ENCODE measurements at regions not wholly inside any gene's neighbourhood (a gene's known extent, or its start where the extent isn't known, plus 50 kb on each side); places are given as distances from the start of the nearest gene placed in this dataset.

DNA sequence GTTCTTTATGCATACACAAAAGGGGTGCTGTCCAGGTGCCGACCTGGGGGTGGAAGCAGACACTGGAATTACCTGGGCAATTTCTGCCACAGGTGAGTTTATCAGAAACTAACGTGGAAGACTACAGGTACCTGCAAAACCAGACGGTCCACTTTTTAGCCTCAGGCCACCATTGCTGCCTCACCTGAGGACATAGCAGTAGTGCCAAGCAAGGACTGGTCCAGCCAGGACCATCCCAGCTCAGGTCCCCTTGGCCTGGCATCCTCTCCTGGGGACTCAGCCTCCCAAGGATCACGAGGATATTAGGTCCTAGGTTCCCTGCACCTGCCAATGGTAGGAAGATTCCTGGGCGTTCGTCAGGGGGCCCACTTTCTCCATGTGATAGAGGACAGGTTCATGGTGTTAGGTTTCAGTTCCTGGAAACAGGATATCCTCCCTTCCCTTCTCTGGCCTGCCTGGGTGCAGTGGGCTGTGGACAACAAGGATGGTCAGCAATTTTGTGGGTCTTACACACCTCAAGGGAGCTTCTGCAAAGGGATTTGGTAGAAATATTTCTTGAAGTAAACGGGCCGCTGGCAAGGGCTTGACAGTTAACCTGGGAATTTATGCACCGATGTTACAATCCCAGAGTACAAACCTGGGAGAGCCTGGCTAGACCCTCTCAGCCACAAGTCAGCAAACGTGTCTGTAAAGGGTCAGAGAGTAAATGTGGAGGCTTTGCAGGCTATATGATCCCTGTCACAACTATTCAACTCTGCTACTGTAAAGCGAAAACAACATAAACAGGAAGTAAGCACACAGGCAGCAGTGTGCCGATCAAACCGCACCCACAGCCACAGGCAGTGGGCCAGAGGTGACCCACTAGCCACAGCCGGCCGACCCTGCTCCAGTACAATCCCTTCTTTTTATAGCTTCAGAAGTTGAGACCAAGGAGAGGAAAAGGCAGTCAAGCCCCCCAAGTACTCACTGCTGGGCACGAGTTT lies 71.4 kb upstream of the RAB4A start:
- no peak for DNase-seq (ENCODE audit: low spot score)
- TF ChIP-seq, protein P1, sequence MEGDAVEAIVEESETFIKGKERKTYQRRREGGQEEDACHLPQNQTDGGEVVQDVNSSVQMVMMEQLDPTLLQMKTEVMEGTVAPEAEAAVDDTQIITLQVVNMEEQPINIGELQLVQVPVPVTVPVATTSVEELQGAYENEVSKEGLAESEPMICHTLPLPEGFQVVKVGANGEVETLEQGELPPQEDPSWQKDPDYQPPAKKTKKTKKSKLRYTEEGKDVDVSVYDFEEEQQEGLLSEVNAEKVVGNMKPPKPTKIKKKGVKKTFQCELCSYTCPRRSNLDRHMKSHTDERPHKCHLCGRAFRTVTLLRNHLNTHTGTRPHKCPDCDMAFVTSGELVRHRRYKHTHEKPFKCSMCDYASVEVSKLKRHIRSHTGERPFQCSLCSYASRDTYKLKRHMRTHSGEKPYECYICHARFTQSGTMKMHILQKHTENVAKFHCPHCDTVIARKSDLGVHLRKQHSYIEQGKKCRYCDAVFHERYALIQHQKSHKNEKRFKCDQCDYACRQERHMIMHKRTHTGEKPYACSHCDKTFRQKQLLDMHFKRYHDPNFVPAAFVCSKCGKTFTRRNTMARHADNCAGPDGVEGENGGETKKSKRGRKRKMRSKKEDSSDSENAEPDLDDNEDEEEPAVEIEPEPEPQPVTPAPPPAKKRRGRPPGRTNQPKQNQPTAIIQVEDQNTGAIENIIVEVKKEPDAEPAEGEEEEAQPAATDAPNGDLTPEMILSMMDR (IDR thresholded peaks at IDR 0.05; ENCODE audit: unreplicated experiment): no peak
- Mint-ChIP-seq H3K9me3 (ENCODE audit: unreplicated experiment) (no peaks in the 10 kb centered on the region), H3K27ac (ENCODE audit: unreplicated experiment) (no peak overlapping the region), H3K36me3 (ENCODE audit: low read depth, unreplicated experiment) (no peaks in the 10 kb centered on the region), H3K4me1 (ENCODE audit: unreplicated experiment) (peaks cover 14% of the 10 kb centered on the region), H3K4me3 (ENCODE audit: unreplicated experiment) (no peak overlapping the region), H3K27me3 (ENCODE audit: unreplicated experiment) (peaks cover 2% of the 10 kb centered on the region)

DNA sequence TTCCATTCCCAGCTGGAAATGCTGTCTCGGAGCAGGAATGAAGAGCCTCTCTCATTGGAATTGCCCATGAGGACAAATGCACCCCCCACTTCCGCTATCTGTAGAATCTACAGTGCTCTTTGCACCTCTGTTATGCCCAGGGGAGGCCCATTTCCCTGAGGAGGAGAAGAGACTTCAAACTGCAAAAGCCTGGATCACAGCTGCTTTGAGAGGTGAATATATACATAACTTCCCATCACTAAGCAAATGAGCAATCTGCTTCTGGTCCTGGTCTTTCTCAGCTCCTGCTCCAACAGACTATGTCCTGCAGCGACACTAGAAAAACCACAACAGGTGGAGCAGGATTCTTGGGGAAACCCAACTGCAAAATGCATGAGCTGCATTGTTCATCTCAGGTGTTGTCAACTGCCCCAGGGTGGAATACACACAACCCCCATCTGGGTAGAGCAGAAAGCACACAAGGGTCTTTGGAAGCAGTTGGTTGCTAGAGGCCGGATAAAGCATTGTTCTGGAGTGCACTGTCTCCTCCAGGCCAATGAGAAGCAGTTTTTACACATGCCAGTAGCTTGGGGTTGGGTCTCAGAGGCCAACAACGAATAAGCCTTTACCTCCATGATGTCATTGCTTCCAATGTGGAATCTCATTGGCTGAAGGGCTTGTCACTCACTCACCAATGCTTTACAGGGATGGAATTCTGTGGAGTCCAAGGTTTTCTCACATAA lies 67.7 kb upstream of the RAB4A start:
- Mint-ChIP-seq H3K4me3 (ENCODE audit: unreplicated experiment) (no peak overlapping the region), H3K4me1 (ENCODE audit: unreplicated experiment) (peaks cover 21% of the 10 kb centered on the region), H3K9me3 (ENCODE audit: unreplicated experiment) (no peaks in the 10 kb centered on the region), H3K27me3 (ENCODE audit: unreplicated experiment) (peaks cover 2% of the 10 kb centered on the region), H3K36me3 (ENCODE audit: low read depth, unreplicated experiment) (no peaks in the 10 kb centered on the region), H3K27ac (ENCODE audit: unreplicated experiment) (no peak overlapping the region)
- TF ChIP-seq, protein P1 (IDR thresholded peaks at IDR 0.05; ENCODE audit: unreplicated experiment): no peak
- DNase-seq (ENCODE audit: low spot score): peak; percentile 55

DNA sequence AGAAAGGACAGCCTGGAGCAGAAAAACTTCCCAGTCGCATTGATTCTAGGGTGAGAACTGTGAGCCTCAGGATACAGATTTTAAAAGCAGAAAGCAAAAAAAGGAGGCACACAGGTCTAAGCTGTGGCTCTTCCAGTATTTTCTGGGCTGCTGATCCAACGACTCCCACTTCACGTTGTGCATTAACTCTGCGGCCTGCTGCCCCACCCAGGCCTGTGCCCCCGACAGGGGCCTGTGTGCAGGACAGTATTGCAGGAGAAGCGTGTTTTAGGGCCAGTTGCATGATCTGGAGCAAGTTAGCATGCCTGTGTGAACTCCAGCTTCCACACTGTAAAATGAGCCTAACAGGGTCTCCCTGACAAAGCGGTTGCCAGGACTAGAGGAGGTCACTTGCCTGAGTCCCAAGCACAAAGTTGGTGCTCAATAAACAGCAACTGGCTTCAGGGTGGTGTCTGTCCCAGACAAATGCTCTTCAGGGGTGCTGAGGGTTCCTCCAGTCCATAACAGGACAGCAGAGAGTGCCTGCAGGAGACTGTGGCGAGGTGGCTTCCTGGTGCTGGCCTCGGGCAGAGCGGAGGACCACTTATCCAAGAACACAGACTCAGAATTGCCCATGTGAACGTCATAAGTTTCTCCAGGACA lies 66.8 kb upstream of the RAB4A start:
- Mint-ChIP-seq H3K27ac (ENCODE audit: unreplicated experiment) (no peak overlapping the region), H3K4me1 (ENCODE audit: unreplicated experiment) (peaks cover 21% of the 10 kb centered on the region), H3K36me3 (ENCODE audit: low read depth, unreplicated experiment) (no peaks in the 10 kb centered on the region), H3K27me3 (ENCODE audit: unreplicated experiment) (peaks cover 2% of the 10 kb centered on the region), H3K9me3 (ENCODE audit: unreplicated experiment) (no peaks in the 10 kb centered on the region), H3K4me3 (ENCODE audit: unreplicated experiment) (no peak overlapping the region)
- TF ChIP-seq, protein P1 (IDR thresholded peaks at IDR 0.05; ENCODE audit: unreplicated experiment): no peak
- no peak for DNase-seq (ENCODE audit: low spot score)

DNA sequence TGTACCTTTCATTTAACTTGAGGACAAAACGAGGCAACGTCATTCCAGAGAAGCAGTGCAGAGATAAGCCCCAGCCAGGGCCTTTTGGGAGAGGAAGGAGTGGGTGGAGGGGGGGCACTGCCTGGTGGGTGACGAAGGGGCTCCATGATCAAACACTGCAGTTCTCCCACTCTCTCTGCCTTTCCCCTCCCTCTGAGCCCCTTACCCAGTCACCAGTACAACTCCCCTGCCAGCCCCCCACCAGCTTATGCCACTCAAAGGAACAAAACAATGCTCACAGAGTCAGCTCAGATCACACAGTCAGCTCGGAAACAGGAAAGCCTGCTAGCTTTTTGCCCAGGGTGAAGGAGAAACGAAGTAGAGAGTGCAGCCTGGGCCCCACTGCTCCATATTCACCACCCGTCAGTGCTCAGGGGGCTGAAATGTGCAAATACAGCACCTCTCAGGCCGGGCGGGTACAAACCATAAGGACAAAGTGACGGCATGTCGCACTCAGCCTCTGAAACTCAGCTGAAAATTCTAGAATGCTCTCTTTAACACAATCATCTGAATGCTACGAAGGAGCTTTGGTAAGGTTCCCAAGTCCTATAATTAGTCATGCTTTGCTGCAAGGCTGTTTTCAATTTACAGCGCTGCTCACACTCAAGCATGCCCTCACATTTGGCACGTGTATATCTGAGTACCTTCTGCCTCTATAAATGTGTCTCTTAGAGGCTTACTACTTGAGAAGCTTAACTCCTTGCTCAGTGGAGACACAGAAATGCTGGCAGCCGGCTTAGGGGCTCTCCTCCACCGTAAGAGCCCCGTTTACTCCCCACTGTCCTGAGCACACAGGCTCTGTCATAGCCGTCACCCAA lies 65.8 kb upstream of the RAB4A start:
- DNase-seq (ENCODE audit: low spot score): peak; percentile 9
- Mint-ChIP-seq H3K4me1 (ENCODE audit: unreplicated experiment) (peaks cover 12% of the 10 kb centered on the region), H3K27me3 (ENCODE audit: unreplicated experiment) (peaks cover 2% of the 10 kb centered on the region), H3K9me3 (ENCODE audit: unreplicated experiment) (no peaks in the 10 kb centered on the region), H3K36me3 (ENCODE audit: low read depth, unreplicated experiment) (no peaks in the 10 kb centered on the region), H3K4me3 (ENCODE audit: unreplicated experiment) (no peak overlapping the region), H3K27ac (ENCODE audit: unreplicated experiment) (peak overlapping the region; percentile 85)
- TF ChIP-seq, protein P1 (IDR thresholded peaks at IDR 0.05; ENCODE audit: unreplicated experiment): no peak

All from endothelial cell (in vitro differentiated cells).